DND-41 (cell line): ENCODE measurements at regions not wholly inside any gene's neighbourhood (a gene's known extent, or its start where the extent isn't known, plus 50 kb on each side); places are given as distances from the start of the nearest gene placed in this dataset.

ENCODE experiments used
- ATAC-seq: fragments of 200-7000 bp; cut with Tn5 transposase; 3 replicates; pipeline ENCODE4 v1.9.1; 2021; ENCODE audit warnings: low read depth; ENCODE audit not compliant: insufficient read depth
- DNase-seq: peaks from one replicate; pipeline ENCODE4 v3.0.0-alpha.2; 2020
- H2AFZ ChIP-seq: 2 replicates; pipeline ENCODE4 v1.6.0; 2012; ENCODE audit warnings: low read depth, low read length
- H3K27ac ChIP-seq: 2 replicates; pipeline ENCODE4 v1.5.1; 2012; ENCODE audit warnings: low read length, inconsistent platforms
- H3K27me3 ChIP-seq: fragments of 200-600 bp; sonication (generic); 2 replicates; pipeline ENCODE4 v1.6.0; 2012; ENCODE audit warnings: low read length, mild to moderate bottlenecking, inconsistent platforms; ENCODE audit not compliant: insufficient read depth, poor library complexity
- H3K36me3 ChIP-seq: 2 replicates; pipeline ENCODE4 v1.5.1; 2012; ENCODE audit warnings: low read length, inconsistent platforms; ENCODE audit not compliant: insufficient read depth
- H3K4me1 ChIP-seq: 2 replicates; pipeline ENCODE4 v1.5.1; 2012; ENCODE audit warnings: mild to moderate bottlenecking, low read length; ENCODE audit not compliant: insufficient read depth
- H3K4me2 ChIP-seq: 2 replicates; pipeline ENCODE4 v1.6.0; 2012; ENCODE audit warnings: mild to moderate bottlenecking, moderate library complexity, low read length, inconsistent platforms; ENCODE audit not compliant: insufficient read depth
- H3K4me3 ChIP-seq, 2 experiments: fragments of 200-600 bp in 1 of 2; shearing (Covaris generic) in 1 of 2; 2 replicates each; pipeline ENCODE4 v1.5.1; 2012 to 2016; ENCODE audit warnings: inconsistent platforms in 2 of 2, low read length in 2 of 2, mild to moderate bottlenecking in 2 of 2, low read depth in 1 of 2, moderate library complexity in 1 of 2
- H3K79me2 ChIP-seq: 2 replicates; pipeline ENCODE4 v1.6.0; 2012; ENCODE audit warnings: low read length, inconsistent platforms; ENCODE audit not compliant: insufficient read depth
- H3K9ac ChIP-seq: 2 replicates; pipeline ENCODE4 v1.6.0; 2012; ENCODE audit warnings: low read depth, mild to moderate bottlenecking, inconsistent platforms, low read length, moderate library complexity
- H3K9me3 ChIP-seq: 2 replicates; pipeline ENCODE4 v1.5.1; 2012; ENCODE audit warnings: low read length, moderate library complexity, mild to moderate bottlenecking, inconsistent platforms; ENCODE audit not compliant: insufficient read depth, severe bottlenecking
- H4K20me1 ChIP-seq: 2 replicates; pipeline ENCODE4 v1.6.0; 2012; ENCODE audit warnings: low read length; ENCODE audit not compliant: insufficient read depth
- CTCF ChIP-seq: IDR thresholded peaks from 2 replicates; pipeline ENCODE4 v1.5.1; 2012; ENCODE audit warnings: borderline replicate concordance, low read length, moderate library complexity, mild to moderate bottlenecking; ENCODE audit not compliant: poor library complexity, severe bottlenecking; ENCODE audit errors: extremely low read depth
- EZH2 ChIP-seq: IDR thresholded peaks from 3 replicates; pipeline ENCODE4 v1.6.1; 2012; ENCODE audit warnings: borderline replicate concordance, low read depth, mild to moderate bottlenecking, moderate library complexity, low read length, inconsistent platforms; ENCODE audit not compliant: severe bottlenecking

- Histone ChIP-seq H3K9ac (no peak overlapping the region), H4K20me1 (no peaks in the 10 kb centered on the region), H3K9me3 (no peaks in the 10 kb centered on the region), H3K27ac (no peak overlapping the region), H3K79me2 (no peaks in the 10 kb centered on the region), H2AFZ (no peak overlapping the region), H3K27me3 (no peaks in the 10 kb centered on the region), H3K4me3 (no peak overlapping the region), H3K4me2 (no peak overlapping the region), H3K36me3 (no peaks in the 10 kb centered on the region), H3K4me1 (no peaks in the 10 kb centered on the region)
- DNase-seq (no peak), ATAC-seq (no peak)
- TF ChIP-seq EZH2 (no peak), CTCF (no peak)
These were observed 104.0 kb upstream of the HS3ST4 start for GRCh38 chr16:25587783-25588182.

DNA sequence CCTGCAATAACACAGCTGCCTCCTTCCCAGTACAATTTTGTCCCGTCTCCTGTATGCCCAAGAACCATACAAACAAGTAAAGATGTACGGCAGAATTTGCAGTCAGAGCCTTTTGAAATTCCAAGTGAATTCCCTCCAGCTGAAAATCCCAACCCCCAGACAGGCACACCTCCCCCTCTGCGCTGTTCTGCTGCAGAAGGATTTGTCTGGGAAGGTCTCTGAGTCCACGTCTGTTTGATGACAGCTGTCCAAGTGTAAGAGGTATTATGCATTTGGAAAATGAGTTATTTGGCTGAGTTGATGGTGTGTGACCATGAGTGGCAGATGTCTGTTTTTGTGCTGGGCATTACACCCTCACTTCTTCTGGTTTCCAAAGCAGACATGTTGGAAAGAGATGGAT, 104.9 kb upstream of the HS3ST4 start:
- Histone ChIP-seq H3K79me2 (no peaks in the 10 kb centered on the region), H3K27me3 (no peaks in the 10 kb centered on the region), H2AFZ (no peak overlapping the region), H3K4me2 (no peak overlapping the region), H3K4me1 (no peaks in the 10 kb centered on the region), H3K27ac (no peak overlapping the region), H4K20me1 (no peaks in the 10 kb centered on the region), H3K9me3 (no peaks in the 10 kb centered on the region), H3K9ac (no peak overlapping the region), H3K4me3 (no peak overlapping the region), H3K36me3 (no peaks in the 10 kb centered on the region)
- ATAC-seq (no peak), DNase-seq (no peak)
- TF ChIP-seq EZH2: no peak
- TF ChIP-seq CTCF: no peak

DNA sequence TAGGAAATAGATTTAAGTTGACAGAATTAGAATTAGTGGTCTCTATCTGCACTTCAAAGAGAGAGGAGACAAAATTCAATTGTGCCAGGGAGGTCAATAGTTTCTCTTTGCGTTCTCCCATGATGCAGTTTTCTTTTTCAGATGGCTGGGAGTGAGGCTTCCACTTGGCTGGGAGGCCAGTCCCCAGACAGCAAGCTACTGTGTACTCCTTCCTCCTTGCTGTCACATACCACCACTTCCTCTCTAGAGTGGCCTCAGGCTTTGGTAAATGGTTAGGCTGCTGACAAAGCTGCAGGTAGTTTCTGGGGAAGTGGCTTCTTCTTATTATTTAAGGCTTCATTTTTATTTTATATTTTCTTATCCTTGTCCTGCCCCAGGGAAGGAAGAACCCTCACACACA, 106.2 kb upstream of the HS3ST4 start:
- TF ChIP-seq EZH2 (no peak), CTCF (no peak)
- no peaks in the 10 kb centered on the region for H3K79me2 ChIP-seq
- H2AFZ ChIP-seq: no peak overlapping the region
- no peak for DNase-seq
- H3K4me1 ChIP-seq: no peaks in the 10 kb centered on the region
- no peak overlapping the region for H3K4me3 ChIP-seq
- H3K27ac ChIP-seq: no peak overlapping the region
- H3K36me3 ChIP-seq: no peaks in the 10 kb centered on the region
- H3K9me3 ChIP-seq: no peaks in the 10 kb centered on the region
- no peaks in the 10 kb centered on the region for H3K27me3 ChIP-seq
- no peak overlapping the region for H3K9ac ChIP-seq
- H4K20me1 ChIP-seq: no peaks in the 10 kb centered on the region
- no peak for ATAC-seq
- no peak overlapping the region for H3K4me2 ChIP-seq

- Histone ChIP-seq H3K79me2 (no peaks in the 10 kb centered on the region), H2AFZ (no peak overlapping the region)
These were observed 111.7 kb upstream of the HS3ST4 start for GRCh38 chr16:25580041-25580440.

More at GRCh38 chr16:25580041-25580440, 111.7 kb upstream of the HS3ST4 start:
- Histone ChIP-seq H3K4me1 (no peaks in the 10 kb centered on the region), H3K36me3 (no peaks in the 10 kb centered on the region), H3K27me3 (no peaks in the 10 kb centered on the region), H3K4me3 (no peak overlapping the region), H3K9me3 (no peaks in the 10 kb centered on the region), H3K27ac (no peak overlapping the region), H4K20me1 (no peaks in the 10 kb centered on the region), H3K4me2 (no peak overlapping the region), H3K9ac (no peak overlapping the region)
- DNase-seq: no peak
- TF ChIP-seq EZH2 (no peak), CTCF (no peak)
- ATAC-seq: no peak
